ENCODE measurements at regions not wholly inside any gene's neighbourhood (a gene's known extent, or its start where the extent isn't known, plus 50 kb on each side); places are given as distances from the start of the nearest gene placed in this dataset.
"Not testable (repeated sequence)": the region's sequence is repeated elsewhere in the genome, so short reads cannot be mapped to it uniquely, and the experiment has no call there.

DNA sequence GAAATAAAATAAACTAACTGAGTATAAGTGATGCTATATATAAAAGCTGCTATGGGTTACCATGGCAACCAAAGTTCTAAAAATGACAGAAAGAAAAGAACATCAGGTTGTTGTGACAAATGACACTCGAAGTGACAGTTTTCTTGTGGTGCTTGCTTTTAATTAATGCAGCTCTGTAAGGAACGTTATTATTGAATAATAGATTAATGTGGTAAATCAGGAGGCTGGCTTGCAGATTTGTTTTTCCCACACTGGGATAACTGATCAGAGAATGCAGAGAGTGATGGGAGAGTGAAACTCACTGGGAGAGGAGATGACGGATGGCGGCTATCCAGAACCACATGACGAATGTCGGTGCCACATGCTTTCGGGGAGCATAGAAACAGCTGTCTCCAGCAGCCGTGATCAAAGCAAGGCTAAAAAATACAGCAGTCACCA, 207.0 kb upstream of the ATP10A start:
- no peak for DNase-seq

DNA sequence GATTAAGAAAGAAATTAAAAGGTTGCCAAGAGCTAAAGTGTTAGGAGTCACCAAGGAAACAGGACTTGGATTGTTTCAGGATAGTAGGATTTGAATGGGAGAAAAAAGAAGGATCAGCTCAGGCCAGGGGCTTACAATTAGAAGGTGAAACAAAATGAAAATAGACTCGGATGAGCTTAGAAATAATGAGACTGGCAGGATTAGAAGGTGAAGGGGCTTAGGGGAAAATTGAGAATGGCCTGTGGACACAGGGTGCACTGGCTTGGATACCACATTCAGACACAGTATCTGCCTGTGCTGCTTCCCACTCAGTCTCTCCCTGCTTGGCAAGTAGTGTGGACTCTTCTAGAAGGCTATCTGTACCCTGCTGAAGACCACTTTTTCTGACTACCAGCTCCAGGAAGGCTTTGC, 206.1 kb upstream of the ATP10A start:
- DNase-seq, result no peak

DNA sequence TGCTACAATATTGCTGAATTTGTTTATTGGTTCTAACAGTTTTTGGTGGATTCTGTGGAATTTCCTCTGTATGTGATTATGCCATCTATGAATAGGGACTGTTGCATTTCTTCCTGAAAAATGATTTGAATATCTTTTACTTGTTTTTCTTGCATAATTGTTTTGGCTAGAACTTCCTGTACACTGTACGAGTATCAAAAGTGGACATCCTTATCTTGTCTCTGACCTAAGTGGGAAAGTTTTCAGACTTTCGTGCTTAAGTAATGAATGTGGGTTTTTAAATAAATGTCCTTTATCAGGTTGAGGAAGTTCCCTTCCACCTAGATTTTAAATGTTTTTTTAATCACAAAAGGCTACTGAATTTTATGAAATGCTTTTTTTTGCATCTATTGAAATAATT, 203.8 kb upstream of the ATP10A start:
- no peak for DNase-seq

DNA sequence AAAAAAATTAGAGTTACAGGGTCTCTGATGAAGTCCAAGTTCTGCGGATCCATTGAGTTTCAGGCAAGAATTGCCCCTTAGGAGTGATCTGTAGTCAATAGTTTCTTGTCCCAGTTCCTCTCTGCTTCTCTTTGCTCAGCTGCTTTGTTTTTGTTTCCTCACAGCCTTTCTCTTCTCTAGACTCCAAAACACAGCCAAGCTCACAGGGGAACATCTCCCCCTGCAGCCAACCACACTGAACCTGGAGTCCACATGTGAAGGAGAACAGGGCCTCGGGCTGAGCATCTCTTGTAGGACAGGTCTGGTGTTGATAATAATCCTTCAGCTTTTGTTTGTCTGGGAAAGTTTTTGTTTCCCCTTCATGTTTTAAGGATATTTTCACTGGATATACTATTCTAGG, 202.6 kb upstream of the ATP10A start:
- no peak for DNase-seq

DNA sequence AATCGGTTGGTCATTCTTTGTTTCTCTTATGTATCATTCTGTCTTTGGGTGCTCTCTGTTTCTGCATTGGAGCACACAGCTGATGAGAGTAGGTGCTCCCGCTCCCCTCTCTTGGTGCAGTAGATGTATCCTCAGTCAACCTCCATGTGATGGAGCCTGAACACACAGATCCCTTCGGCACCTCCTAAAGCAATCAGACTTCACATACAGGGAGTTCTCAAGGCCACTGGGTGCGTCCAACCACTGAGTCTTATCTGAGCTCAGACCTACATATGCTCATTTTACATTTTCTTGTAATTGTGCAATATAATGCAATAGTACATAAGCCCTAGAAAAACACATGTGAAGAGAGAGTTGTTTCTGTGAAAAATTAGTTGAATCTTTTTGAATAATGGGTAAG, 198.1 kb upstream of the ATP10A start:
- DNase-seq, result no peak

DNA sequence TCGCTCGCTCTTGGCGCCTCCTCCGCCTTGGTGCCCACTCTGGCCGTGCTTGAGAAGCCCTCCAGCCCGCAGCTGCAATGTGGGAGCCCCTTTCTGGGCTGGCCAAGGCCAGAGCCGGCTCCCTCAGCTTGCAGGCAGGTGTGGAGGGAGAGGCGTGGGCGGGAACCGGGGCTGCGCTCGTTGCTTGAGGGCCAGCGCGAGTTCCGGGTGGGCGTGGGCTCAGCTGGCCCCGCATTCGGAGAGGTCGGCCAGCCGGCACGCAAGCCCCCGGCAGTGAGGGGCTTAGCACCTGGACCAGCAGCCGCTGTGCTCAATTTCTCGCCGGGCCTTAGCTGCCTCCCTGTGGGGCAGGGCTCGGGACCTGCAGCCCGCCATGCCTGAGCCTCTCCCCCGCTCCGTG, 193.6 kb upstream of the ATP10A start:
- DNase-seq, result not testable (repeated sequence)

DNA sequence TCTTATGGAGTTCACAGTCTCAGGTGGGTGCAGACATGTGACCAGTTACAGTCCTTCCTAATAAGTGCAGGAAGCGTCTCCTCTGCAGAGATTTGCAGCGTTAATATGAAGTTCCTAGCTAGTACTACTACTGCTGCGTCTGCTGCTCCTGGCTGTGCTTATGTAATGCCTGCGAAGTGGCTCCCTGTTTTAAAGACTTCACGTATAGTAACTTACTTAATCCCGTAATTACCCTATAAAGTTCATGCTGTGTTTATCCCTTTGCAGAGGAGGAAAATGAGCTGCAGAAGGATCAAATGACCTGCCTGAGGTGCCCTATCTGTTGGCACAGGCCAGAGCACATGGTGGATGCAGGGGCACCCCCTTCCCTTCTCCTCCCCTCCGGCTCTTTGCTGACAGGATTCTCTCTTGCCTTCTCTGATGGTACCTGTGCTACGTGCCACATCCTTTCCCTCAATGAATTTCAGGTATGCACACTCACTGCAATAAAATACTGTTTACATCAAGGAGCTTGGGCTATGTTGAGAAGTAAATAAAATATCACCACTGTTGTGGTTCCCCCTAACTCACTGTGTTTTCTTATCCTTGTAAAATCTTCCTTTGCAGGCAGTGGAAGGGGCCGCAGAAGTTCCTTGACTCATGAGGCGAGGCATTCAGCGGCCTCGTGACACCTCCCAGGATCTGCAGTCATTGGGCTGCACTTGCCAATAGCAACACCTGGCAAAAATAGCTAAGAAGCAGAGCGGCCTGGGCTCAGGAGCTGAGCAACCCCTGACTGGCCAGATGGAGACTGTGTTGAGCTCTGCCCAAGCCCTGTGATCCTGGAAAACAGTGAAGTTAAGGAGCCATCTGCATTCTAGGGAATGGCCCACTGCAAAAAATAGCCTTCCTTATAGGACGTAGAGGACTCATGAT, 188.9 kb upstream of the ATP10A start:
- peak; percentile 87 for DNase-seq

DNA sequence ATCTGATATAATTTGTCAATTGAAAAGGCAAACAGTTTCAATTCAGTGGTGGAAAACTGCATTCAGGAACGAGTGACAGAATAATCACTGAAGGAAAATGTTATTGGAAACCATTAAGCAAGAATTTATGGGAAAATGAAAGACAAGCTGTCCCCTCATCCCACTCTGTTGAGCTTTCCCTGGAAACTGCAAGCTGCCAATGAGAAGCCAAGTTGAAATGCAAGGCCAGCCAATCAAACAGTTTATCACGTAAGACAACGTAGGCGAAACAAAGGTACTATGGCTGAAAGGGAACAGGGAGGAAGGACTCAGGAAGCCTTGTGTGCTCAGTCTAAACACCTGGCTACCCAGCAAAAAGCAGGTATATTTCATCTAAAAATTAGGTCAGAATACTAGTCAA, 187.9 kb upstream of the ATP10A start:
- peak; percentile 65 for DNase-seq

DNA sequence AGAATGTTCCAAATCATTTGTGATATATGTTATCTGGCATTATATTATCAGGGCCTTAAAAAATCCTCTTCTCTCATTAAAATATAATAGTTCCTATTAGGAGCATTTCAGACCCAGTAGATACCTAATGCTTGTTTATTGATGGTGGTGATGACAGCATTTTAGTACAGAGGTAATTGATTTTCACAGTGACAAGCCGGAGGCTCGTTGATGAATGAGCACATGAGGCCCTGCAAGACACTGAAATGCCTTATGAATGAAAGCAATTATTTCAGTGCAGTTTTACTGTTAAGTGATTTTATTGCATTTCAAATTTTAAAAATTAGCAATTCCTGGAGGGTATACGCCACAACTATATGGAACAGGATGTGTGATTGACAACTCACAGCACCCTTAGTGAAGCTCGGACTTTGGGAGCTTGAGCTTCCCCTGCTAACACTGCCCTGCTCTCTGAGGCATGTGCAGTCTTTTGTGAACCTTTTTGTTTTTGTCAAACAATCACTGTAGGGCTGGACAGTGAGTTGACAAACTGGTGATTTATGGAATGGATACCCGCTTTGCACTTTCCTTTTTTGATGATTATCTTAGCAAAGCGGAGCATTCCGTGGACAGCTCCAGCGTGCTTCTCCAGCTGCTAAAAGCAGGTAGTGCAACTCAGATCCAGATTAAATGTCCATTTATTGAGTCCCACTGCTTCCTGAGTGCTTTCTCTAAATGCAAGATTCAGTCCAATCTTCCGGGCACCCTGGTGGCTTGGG, 187.0 kb upstream of the ATP10A start:
- DNase-seq, result no peak

DNA sequence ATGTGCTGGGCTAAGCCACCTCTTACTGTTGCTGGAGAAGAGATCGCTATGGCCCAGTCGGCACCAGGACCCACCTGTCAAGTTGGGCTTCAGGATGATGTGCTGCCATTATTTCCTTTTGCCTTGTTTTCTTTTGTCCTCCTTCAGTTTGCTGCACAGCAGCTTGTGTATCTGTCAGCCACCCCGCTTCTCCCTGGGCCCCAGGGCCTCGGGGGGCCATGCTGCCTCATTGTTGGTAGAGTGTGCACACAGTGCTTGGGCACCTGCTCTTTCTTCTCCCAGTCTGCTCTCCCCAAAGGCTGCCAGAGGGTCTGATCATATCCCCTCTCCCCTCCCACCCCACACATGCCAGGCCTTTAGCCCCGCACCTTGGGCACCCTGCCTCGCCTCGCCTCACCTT, 185.5 kb upstream of the ATP10A start:
- no peak for DNase-seq

DNA sequence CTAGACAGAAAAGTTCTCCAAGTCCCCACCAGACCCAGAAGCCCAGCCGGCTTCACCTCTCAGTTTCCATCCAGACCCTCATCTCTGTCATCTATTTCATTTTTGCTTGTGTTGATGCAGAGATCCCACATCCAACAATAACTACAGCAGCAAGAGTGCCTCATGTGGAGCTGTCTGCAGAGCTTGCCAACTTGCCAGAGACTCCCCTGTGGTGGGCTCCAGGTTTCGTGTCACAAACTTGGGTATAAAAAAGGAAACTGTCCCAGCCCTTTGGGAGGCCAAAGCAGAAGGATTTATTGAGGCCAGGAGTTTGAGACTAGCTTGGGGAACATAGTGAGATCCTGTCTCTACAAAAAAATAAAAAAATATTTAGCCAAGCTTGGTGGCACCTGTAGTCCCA, 182.4 kb upstream of the ATP10A start:
- no peak for DNase-seq

DNA sequence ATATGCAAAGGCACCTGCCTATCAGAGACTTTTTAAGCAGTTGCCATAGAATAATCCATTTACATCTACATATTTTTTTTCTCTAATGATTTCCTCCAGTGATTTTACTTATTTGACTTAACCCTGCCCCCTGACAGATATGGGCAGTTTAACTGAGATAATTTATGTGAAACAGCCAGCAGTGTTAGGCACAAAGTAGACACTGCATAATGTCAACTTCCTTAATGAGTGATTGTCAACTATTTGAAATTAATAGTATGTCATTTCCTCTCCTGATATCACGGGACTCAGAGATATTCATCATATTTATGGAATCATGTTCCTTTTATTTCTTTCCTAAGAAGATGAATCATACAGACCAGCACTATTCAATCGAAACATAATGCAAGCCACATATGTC, 179.9 kb upstream of the ATP10A start:
- DNase-seq, result no peak

DNA sequence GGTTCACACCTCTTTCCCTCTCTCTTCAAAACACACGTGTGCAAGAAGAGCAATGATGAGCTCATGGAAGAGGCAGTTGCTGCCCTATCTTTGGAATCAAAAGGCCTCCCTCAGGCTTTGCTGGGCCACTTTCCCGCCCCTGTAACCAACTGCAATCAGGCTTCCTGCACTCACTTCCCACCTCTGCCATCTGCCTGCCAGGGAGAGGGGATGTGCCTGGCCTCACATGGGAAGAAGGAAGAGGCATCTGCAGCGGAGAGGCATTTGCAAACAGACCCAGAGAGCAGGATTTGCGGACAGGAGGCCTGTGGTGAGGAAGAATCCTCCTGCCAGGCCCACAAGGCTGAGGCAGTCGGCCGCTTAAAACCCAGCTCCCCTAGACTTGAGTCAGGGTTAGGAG, 175.6 kb upstream of the ATP10A start:
- peak; percentile 23 for DNase-seq

DNA sequence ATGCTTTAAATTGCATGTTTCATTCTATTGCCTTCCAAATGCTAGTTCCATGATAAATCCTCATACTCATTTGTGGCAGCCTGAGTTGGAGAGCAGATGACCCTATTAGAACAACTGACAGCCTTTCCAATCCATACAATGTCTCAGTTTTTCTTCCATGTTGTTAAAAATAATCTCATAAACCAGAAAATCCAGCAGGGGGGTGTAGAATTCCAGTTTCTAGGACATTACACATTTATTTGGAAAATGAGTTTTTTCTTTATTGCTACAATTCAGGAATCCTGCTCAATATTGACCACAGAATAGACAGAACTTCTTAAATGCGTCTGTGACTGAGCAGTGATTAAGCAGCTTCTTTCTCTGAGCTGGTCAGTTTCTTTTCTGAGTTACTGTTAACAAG, 174.2 kb upstream of the ATP10A start:
- no peak for DNase-seq

DNA sequence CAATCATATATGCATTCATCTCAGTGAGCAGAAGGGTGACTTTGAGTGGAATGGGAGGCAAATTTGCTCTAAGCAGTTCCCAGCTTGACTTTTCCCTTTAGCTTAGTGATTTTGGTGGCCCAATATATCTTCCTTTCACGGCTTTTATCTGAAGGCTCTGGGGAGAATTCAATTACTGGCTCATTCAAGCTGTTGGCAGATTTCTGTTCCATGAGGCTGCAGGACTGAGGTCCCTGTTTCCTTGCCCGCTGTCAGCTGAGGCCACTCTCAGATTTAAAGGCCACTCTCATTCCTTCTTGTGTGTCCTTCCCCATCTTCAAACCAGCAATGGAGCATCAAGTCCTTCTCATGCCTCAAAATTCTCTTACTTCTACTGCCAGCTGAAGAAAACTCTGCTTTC, 170.4 kb upstream of the ATP10A start:
- DNase-seq, result no peak

DNA sequence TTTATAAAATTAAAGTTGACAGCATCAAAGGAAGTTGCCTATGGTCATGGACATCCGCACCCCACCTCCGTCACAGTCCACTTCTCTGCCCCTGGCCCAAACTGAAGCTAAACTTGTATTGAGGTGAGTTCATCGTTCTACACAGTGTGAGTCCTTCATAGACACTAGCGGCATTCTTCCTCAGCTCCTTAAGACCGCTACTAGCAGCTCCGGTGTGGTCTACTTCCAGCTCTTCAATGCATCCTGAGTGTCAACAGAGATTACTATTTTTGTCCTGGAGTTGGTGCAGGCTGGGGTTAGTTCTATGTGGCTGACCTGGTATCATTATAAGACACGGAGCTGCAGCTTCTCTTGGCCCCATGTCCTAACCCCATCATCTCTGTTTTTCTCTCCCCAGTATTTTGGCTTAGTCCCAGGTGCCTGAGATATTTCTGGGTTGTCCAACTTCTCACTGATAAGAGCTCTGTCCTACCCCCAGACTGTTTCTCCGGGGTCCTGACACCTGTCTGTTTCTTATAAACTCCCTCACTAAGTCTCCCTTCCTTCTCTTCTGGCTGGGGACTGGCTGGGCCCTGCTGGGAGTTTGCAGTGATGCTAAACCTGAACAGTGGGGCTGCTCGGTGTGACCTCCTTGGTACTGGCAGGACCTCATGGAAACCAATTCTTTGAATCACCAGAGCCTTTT, 169.2 kb upstream of the ATP10A start:
- DNase-seq, result no peak

DNA sequence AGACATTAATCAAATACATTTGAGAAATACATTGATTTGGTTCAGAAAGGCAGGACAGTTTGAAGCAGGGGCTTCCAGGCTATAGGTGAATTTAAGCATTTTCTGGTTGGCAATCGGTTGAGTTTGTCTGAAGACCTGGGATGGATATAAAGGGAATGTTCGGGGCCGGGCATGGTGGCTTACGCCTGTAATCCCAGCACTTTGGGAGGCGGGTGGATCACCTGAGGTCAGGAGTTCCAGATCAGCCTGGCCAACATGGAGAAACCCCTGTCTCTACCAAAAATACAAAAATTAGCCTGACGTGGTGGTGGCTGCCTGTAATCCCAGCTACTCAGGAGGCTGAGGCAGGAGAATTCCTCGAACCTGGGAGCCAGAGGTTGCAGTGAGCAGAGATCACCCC, 166.5 kb upstream of the ATP10A start:
- DNase-seq, result not testable (repeated sequence)

DNA sequence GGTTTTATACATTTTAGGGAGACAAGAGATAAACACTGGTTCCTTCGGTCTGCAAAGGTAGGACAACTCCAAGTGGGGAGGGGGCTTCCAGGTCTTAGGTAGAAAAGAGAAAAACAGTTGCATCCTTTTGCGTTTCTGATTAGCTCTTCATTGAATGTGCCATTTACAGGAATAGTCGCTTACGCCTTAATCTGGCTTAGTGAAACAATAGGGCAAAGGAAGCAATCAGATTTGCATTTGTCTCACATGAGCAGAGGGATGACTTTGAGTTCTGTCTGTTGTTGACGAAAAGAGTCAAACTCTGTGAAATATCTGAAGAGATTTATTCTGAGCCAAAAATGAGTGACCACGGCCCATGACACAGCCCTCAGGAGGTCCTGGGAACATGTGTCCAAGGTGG, 166.0 kb upstream of the ATP10A start:
- no peak for DNase-seq

DNA sequence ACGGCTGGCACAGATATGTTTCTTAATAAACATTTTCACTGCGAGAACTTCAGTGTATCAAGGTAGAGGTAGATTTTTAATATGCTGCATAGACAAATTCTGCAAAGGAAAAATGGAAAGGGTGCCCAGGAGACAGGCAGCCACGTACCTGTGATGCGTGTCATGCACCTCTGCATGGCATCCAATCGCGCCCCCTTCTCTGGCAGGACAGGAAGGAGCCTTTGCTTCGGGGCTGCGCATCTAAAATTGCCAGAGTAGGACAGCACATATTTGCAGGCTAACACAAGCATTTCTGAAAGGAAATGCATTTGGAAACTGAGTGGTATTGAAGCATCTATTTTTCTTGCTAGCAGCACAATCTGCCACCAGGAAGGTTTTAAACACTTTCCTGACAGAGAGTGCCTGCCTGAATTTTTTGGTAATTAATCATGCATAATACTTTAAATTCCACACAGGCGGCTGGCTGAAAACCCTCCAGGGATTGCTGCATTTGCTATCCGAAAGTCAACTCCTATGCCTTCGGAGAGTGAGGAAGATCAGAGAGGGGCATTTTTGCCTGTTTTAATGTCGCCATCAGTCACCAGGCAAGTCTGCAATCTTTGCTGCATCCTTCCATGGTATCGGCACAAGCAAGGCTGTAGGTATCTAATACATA, 165.1 kb upstream of the ATP10A start:
- DNase-seq, result no peak

DNA sequence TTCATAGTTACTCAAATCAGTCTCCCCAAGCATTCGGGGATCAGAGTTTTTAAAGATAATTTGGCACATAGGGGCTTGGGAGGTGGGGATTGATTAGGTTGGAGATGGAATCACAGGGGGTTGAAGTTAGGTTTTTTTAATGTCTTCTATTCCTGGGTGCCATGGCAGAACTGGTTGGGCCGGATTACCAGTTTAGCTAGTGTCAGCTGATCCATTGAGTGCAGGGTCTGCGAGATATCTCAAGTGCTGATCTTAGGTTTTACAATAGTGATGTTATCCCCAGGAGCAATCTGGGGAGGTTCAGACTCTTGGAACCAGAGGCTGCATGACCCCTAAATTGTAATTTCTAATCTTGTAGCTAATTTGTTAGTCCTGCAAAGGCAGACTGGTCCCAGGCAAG, 163.5 kb upstream of the ATP10A start:
- DNase-seq, result not testable (repeated sequence)

DNA sequence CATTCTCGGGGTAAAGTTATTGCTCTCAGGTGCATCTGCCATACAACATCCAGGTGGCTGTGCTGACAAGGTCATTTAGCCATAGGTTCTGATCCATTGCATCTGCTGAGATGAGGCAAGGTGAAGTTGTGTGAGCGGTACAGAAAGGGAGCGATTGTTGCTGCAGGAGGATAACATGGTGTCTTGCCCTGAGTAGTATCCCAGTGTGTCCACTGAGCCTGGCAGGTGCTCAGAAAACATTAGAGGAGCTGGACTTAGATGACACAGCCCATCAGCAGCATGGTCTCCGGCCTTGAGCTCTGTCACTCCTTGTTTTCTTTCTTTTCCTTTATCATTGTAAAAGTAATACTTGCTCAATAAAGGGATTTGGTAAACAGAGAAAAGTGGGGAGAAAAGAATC, 161.1 kb upstream of the ATP10A start:
- DNase-seq, result no peak

DNA sequence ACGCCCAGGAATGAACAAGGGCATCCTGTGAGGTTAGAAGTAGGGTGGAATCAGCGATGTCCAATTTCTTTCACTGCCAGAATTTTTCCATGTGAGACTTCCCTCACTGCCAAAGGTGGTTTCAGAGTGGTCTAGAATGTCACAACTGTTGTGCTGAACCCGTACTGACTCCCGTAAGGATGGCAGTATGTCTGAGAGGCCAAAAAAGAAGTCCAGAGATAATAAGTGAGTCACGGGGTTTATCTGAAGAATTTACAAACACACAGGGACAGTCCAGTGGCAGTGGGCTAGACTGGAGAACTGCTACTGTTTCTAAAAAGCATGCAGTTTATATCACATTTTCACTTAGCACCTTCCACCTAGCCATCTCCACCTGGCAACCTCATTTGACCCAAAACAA, 160.6 kb upstream of the ATP10A start:
- no peak for DNase-seq

DNA sequence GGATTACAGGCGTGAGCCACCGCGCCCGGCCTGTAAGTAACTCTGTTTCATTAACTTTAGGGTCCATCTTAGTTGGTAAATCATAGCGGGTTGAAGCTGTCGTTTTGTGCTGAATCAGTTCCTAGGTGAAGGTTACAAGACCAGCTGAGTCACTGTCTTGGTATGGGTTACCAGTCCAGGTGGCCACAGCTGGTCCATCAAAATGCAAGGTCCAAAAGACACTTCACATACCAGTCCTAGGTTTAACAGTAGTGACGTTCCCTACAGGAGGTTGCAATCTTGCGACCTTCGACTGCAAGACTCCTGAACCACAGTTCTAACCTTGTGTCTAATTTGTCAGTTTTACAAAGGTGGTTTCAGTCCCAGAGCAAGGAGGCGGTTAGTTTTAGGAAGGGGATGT, 160.1 kb upstream of the ATP10A start:
- DNase-seq, result no peak
